Skeletal muscle tissue (tissue), 3 donors: ENCODE measurements at regions not wholly inside any gene's neighbourhood (a gene's known extent, or its start where the extent isn't known, plus 50 kb on each side); places are given as distances from the start of the nearest gene placed in this dataset.

ENCODE experiments used
- H3K27ac ChIP-seq: one replicate; pipeline ENCODE4 v1.7.0; 2013; ENCODE audit warnings: mild to moderate bottlenecking, low read depth, low read length, inconsistent platforms
- H3K27me3 ChIP-seq, 3 donors: one replicate each; pipeline ENCODE4 v1.7.0; 2013; ENCODE audit warnings: low read length in 3 of 3; ENCODE audit not compliant: control insufficient read depth in 3 of 3, insufficient read depth in 3 of 3
- H3K36me3 ChIP-seq, 3 donors: one replicate each; pipeline ENCODE4 v1.7.0; 2013; ENCODE audit warnings: low read length in 3 of 3; ENCODE audit not compliant: control insufficient read depth in 3 of 3, insufficient read depth in 3 of 3
- H3K4me1 ChIP-seq, 3 donors: one replicate each; pipeline ENCODE4 v1.7.0; 2013; ENCODE audit warnings: low read length in 3 of 3, mild to moderate bottlenecking in 3 of 3; ENCODE audit not compliant: control insufficient read depth in 3 of 3, insufficient read depth in 3 of 3
- H3K4me3 ChIP-seq, 3 donors: one replicate each; pipeline ENCODE4 v1.7.0; 2013; ENCODE audit warnings: low read length in 3 of 3
- H3K9ac ChIP-seq, 3 donors: one replicate each; pipeline ENCODE4 v1.7.0; 2013; ENCODE audit warnings: low read length in 3 of 3, mild to moderate bottlenecking in 3 of 3, moderate library complexity in 2 of 3, low read depth in 1 of 3
- H3K9me3 ChIP-seq, 3 donors: one replicate each; pipeline ENCODE4 v1.7.0; 2013; ENCODE audit warnings: low read length in 3 of 3; ENCODE audit not compliant: control insufficient read depth in 3 of 3
- donor health status: Osteomylitis.

DNA sequence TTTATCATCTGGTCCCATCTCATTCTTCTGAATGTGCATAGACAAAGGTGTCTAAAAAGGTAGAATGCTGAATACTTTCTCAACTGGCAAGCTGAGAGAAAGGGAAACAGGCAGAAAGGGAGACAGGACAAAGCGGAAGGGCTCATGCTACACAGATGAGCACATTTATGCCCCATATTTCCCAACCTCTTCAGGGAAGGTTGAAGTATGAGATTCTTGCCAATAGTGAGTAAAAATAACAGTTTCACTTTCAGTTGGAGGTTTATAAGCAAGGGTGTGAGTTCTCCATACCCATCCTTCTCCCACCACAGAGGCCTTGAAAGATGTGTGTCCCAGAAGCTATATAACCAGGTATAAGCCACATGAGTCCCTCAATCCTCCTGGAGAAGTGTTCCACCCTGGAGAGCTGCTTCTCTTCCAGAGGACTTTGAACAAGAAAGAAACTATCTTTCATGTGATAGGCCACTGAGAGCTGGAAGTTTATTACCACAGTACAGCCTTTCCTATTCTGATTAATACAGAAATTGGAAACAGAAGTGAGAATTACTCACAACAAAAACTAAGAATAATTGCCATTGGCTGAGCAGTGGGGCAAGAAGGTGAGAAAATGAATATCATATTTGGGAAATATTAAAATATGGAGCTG lies 709.4 kb upstream of the NR2F2 start:
- no peak overlapping the region for H3K4me3 ChIP-seq
- no peaks in the 10 kb centered on the region for H3K36me3 ChIP-seq
- no peak overlapping the region for H3K27ac ChIP-seq
- H3K4me1 ChIP-seq, result peaks cover 0 to 3% (median 0%) of the 10 kb centered on the region in 3 donors
- H3K27me3 ChIP-seq, result no peaks in the 10 kb centered on the region
- H3K9ac ChIP-seq, result no peak overlapping the region
- peaks cover 0 to 3% (median 0%) of the 10 kb centered on the region in 3 donors for H3K9me3 ChIP-seq

DNA sequence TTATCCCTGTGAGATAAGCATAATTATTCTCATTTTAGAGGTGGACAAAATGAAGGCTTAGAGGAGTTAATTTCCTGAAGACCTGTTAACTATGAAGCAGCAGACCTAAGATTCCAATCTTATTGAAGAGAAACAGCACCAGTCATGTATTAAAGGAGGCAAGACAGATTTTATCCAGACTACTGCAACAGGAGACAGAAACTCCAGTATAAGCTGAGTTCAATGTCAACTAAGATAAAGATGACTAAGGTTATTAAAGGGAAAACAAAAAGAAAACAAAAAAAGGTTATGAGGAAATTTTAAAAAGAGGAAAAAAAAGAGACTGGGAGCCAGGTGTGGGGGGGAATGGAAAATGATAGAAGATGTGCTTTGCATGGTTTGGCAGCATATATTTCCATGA lies 707.7 kb upstream of the NR2F2 start:
- Histone ChIP-seq H3K9ac (no peak overlapping the region), H3K27me3 (no peaks in the 10 kb centered on the region), H3K27ac (peak overlapping the region; percentile 48), H3K9me3 (peaks cover 0 to 3% (median 0%) of the 10 kb centered on the region in 3 donors), H3K4me3 (no peak overlapping the region), H3K4me1 (peaks cover 0 to 3% (median 0%) of the 10 kb centered on the region in 3 donors), H3K36me3 (no peaks in the 10 kb centered on the region)

DNA sequence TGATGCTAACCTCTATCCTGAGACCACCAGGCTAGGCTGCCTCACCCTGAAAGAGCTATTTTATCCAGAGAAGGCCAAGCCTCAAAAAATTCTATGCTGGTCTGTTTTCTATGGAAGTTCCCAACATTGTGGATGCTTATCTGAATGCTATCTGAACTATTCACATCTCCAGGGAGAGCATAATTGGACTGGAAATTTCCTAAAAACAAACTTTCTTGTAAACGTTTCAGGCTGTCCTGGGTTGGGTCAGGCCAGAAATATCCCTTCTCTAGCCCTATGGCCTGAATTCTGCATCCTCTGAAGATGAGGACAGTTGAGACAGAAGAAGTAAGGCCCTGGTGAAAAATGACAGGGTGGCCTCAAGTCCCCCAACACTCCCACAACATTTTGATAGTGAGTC lies 706.4 kb upstream of the NR2F2 start:
- H3K36me3 ChIP-seq, result no peaks in the 10 kb centered on the region
- H3K9ac ChIP-seq, result no peak overlapping the region
- H3K4me1 ChIP-seq, result peaks cover 0 to 3% (median 0%) of the 10 kb centered on the region in 3 donors
- peak overlapping the region; percentile 48 for H3K27ac ChIP-seq
- no peaks in the 10 kb centered on the region for H3K27me3 ChIP-seq
- no peak overlapping the region for H3K4me3 ChIP-seq
- H3K9me3 ChIP-seq, result peaks cover 0 to 3% (median 0%) of the 10 kb centered on the region in 3 donors

DNA sequence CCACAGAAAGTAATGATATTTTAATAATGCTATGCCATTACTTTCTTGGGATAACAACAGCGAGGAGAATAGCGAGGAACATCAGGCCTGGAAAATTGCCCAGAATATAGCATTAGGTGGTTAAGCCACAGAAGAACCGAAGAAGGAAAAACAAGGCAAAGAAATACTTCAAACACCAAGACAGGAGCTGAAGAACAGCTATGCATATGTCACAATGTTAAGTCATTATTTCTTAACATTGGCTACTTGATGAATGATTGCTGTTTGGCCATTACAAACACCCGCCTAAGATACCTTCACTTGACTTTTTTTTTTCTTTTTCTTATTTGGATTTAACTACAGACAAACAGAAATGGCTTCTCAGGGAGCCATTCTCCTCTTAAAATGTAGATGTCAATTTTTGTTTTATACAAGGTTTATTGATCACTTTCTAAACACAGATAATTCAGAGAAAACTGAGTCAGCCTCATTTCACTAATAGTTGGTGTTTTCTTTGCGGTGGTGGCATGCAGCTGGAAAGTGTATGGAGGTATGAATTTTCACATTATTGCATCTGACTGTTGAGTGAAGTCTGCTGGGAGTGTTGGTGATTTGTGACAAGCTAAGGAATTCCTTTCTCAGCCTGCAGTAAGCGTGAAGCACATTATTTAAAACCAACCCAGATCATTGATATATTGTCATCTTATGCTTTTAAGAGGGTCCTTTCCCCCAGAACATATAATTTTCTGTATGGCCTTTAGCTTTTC lies 705.7 kb upstream of the NR2F2 start:
- no peaks in the 10 kb centered on the region for H3K27me3 ChIP-seq
- H3K27ac ChIP-seq, result no peak overlapping the region
- H3K4me1 ChIP-seq, result peaks cover 0 to 3% (median 0%) of the 10 kb centered on the region in 3 donors

DNA sequence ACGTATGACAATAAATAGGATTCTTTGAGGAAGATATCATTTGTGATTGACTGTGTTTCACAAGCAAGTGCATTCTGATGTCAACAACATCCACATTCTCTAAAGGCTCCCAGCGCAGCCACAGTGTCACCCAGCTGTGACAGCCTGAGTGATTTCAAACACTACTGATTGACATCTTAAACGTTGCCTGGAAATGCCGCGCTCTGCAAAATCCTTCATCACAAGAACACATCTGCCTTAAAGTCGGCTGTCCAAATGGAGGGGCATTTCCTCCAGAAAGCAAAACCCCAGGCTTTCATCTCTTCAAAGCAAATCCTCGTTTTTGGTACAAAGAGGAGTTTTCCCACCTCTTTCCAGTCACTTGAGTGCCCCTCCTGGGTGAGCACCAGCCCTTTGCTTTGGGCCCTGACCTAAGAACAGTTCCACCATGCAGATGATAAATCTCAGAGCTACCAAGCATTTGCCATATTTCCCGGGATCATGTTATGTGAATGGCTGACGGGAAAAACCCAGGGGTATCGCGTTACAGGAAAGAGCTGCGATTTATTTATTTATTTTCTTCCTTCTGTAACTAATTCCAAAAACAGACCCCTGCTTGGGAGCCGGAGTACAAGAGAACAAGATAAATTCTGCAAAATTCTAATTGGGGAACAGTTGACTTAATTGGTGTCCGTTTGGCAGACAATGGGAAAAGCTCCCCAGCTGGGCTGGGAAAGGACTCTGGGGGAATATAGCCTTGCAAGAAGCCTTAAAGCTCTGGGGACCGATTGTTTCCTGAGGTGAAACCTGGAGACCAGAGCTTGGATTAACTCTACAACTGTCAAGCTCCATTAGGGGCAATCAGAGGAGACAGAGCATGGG lies 703.8 kb upstream of the NR2F2 start:
- Histone ChIP-seq H3K9ac (no peak overlapping the region), H3K27ac (peak overlapping the region; percentile 4), H3K4me3 (no peak overlapping the region), H3K27me3 (no peaks in the 10 kb centered on the region), H3K9me3 (peaks cover 0 to 6% (median 0%) of the 10 kb centered on the region in 3 donors), H3K4me1 (no peaks in the 10 kb centered on the region), H3K36me3 (no peaks in the 10 kb centered on the region)

More for the DNA sequence above, 705.7 kb upstream of the NR2F2 start:
- Histone ChIP-seq H3K9me3 (peaks cover 0 to 3% (median 0%) of the 10 kb centered on the region in 3 donors), H3K36me3 (no peaks in the 10 kb centered on the region), H3K9ac (no peak overlapping the region), H3K4me3 (no peak overlapping the region)

DNA sequence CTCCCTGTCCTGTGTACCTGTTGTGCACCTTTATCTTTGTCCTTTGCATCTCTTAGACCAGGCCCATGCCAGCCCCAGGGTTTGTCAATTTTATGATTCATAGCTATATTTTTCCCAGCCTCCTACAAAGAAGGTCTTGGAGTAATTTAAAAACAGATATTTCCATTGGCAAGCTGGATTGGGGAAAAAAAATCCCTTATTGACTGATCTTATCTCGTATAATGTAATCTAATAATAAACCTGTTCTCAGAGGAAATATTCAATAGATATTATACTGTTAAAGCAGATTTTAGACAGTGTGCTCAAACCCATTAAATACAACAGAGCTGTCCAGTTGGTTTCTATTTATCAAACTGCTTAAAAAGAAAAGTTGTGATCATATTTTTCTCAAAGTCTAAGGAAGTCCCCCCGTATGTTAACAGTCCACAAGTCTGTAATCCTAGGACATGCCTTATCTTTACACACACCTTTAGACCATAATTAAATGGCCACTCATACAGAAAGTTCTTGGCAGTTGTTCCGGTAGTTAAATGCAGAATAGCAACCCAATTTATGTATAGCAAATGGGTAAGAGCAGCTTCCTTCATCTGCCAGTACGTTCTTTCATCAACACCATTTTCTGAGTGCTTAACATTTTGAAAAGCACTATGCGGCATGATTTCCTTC lies 700.9 kb upstream of the NR2F2 start:
- Histone ChIP-seq H3K27ac (no peak overlapping the region), H3K36me3 (no peaks in the 10 kb centered on the region), H3K27me3 (no peaks in the 10 kb centered on the region), H3K9me3 (peaks cover 0 to 3% (median 0%) of the 10 kb centered on the region in 3 donors), H3K9ac (no peak overlapping the region), H3K4me1 (no peaks in the 10 kb centered on the region), H3K4me3 (no peak overlapping the region)

DNA sequence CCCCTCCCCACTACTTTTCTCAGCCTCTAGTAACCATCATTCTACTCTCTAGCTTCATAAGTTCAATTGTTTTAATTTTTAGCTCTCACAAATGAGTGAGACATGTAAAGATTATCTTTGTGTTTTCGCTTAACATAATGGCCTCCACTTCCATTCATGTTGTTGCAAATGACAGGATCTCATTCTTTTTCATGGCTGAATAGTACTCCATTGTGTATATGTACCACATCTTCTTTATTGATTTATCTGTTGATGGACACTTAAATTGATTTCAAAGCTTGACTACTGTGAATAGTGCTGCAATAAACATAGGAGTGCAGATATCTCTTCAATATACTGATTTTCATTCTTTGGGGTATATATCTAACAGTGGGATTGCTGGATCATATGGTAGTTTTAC lies 699.8 kb upstream of the NR2F2 start:
- Histone ChIP-seq H3K4me1 (no peaks in the 10 kb centered on the region), H3K9me3 (peaks cover 0 to 3% (median 0%) of the 10 kb centered on the region in 3 donors), H3K27ac (no peak overlapping the region)

DNA sequence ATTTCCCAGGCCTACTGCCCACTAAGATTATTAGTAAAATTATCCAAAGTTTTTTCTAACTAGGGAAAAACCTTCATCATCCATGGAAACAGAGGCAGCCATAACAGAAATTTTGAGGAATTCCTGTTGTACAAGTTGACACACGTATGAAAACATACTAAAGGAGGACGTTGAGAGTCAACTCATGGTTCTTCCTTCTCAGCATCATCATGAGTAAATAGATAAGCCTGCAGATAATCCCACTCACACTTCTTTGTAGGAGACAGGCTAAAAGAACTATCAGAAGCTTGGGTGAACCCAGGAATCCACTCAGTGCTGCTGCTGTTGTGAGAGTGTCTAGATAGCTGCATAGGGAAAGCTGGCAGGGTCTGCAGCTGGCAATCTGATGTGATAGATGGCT lies 694.8 kb upstream of the NR2F2 start:
- no peak overlapping the region for H3K4me3 ChIP-seq
- no peaks in the 10 kb centered on the region for H3K36me3 ChIP-seq
- no peak overlapping the region for H3K9ac ChIP-seq
- no peak overlapping the region for H3K27ac ChIP-seq
- peaks cover 0 to 2% (median 0%) of the 10 kb centered on the region in 3 donors for H3K9me3 ChIP-seq
- no peaks in the 10 kb centered on the region for H3K27me3 ChIP-seq
- H3K4me1 ChIP-seq, result no peaks in the 10 kb centered on the region

More for the DNA sequence above, 699.8 kb upstream of the NR2F2 start:
- Histone ChIP-seq H3K36me3 (no peaks in the 10 kb centered on the region), H3K4me3 (no peak overlapping the region), H3K27me3 (no peaks in the 10 kb centered on the region), H3K9ac (no peak overlapping the region)

DNA sequence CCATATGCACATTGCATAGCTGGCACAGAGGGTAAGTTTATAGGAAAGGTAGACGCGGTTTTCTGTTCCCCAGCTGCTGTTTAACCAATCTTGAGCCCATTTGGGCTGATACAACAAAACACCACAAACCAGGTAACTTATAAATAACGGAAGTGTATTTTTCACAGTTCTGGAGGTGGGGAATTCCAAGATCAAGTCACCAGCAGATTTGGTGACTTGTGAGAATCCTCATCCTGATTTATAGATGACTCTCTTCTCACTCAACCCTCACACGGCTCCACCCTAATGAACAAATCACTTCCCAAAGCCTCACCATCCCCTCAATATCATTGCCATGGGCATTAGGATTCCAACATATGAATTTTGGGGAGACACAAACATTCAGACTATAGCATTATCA lies 694.4 kb upstream of the NR2F2 start:
- Histone ChIP-seq H3K4me3 (no peak overlapping the region), H3K4me1 (no peaks in the 10 kb centered on the region), H3K36me3 (no peaks in the 10 kb centered on the region), H3K9me3 (no peaks in the 10 kb centered on the region), H3K27me3 (no peaks in the 10 kb centered on the region), H3K27ac (no peak overlapping the region), H3K9ac (no peak overlapping the region)
